SK-N-SH (cell line): ENCODE measurements at regions not wholly inside any gene's neighbourhood (a gene's known extent, or its start where the extent isn't known, plus 50 kb on each side); places are given as distances from the start of the nearest gene placed in this dataset.

Experiments used
- CTCF ChIA-PET: fragments of 300-600, 350-600 bp; formaldehyde crosslinking; extraction: SDS; loops from one replicate; lab custom pipeline; 2021; lab: Yijun Ruan, JAX
- POLR2A ChIA-PET: fragments of 350-600 bp; sonication (Branson Sonifier 250); formaldehyde crosslinking; extraction: SDS; loops from one replicate; lab custom pipeline; 2020; ENCODE audit warnings: antibody characterized with exemption, inconsistent platforms; lab: Yijun Ruan, JAX
- DNase-seq: peaks from one replicate; pipeline ENCODE4 v3.0.0; 2012
- H2AFZ ChIP-seq: fragments of 200-600 bp; sonication (generic); 2 replicates; pipeline ENCODE4 v1.8.1; 2016; ENCODE audit warnings: antibody characterized with exemption, mild to moderate bottlenecking, low read depth
- H3F3A ChIP-seq: fragments of 200-600 bp; sonication (generic); replicated peaks from 2 replicates; pipeline ENCODE3; 2016; ENCODE audit warnings: antibody characterized with exemption, mild to moderate bottlenecking; ENCODE audit not compliant: insufficient read depth
- H3K27ac ChIP-seq, 2 experiments: fragments of 200-500 bp in 1 of 2; fragments of 200-600 bp in 1 of 2; sonication (Bioruptor generic) in 1 of 2; sonication (generic), shearing (Covaris generic) in 1 of 2; 2 replicates each; pipeline versions ENCODE4 v1.5.1 to v1.6.1; 2014 to 2016; ENCODE audit warnings: low read depth in 2 of 2, inconsistent platforms in 1 of 2, low read length in 1 of 2, mild to moderate bottlenecking in 1 of 2, mixed read lengths in 1 of 2
- H3K27me3 ChIP-seq: fragments of 200-600 bp; sonication (generic), shearing (Covaris generic); 2 replicates; pipeline ENCODE4 v1.6.1; 2016; ENCODE audit warnings: mixed run types; ENCODE audit not compliant: insufficient read depth
- H3K36me3 ChIP-seq, 2 experiments: fragments of 200-500 bp in 1 of 2; fragments of 200-600 bp in 1 of 2; sonication (Bioruptor generic) in 1 of 2; sonication (generic) in 1 of 2; replicated peaks in 1 of 2; 2 replicates each; pipeline versions ENCODE3 to v1.5.1; 2014 to 2016; ENCODE audit warnings: low read length in 1 of 2, mild to moderate bottlenecking in 1 of 2; ENCODE audit not compliant: insufficient read depth in 2 of 2, control insufficient read depth in 1 of 2
- H3K4me1 ChIP-seq, 2 experiments: fragments of 200-500 bp in 1 of 2; fragments of 200-600 bp in 1 of 2; sonication (Bioruptor generic) in 1 of 2; sonication (generic), shearing (Covaris generic) in 1 of 2; 2 replicates each; pipeline versions ENCODE4 v1.5.1 to v1.6.1; 2014 to 2016; ENCODE audit warnings: low read depth in 1 of 2, low read length in 1 of 2, mixed run types in 1 of 2; ENCODE audit not compliant: insufficient read depth in 2 of 2, control insufficient read depth in 1 of 2
- H3K4me2 ChIP-seq: fragments of 200-600 bp; sonication (generic), shearing (Covaris generic); 2 replicates; pipeline ENCODE4 v1.6.1; 2017; ENCODE audit warnings: mixed run types
- H3K4me3 ChIP-seq, 2 experiments: fragments of 200-500 bp in 1 of 2; fragments of 200-600 bp in 1 of 2; sonication (Bioruptor generic) in 1 of 2; sonication (generic), shearing (Covaris generic) in 1 of 2; 2 replicates each; pipeline versions ENCODE4 v1.5.1 to v1.8.1; 2014 to 2016; ENCODE audit warnings: low read depth in 2 of 2, inconsistent platforms in 1 of 2, low read length in 1 of 2, mild to moderate bottlenecking in 1 of 2, mixed read lengths in 1 of 2, moderate library complexity in 1 of 2
- H3K79me2 ChIP-seq: fragments of 200-600 bp; sonication (generic); 2 replicates; pipeline ENCODE4 v1.8.1; 2017; ENCODE audit warnings: mild to moderate bottlenecking; ENCODE audit not compliant: insufficient read depth
- H3K9ac ChIP-seq: fragments of 200-600 bp; sonication (generic); 2 replicates; pipeline ENCODE4 v1.6.1; 2017; ENCODE audit warnings: mixed run types
- H3K9me2 ChIP-seq: fragments of 200-600 bp; sonication (generic); 2 replicates; pipeline ENCODE4 v1.6.1; 2017; ENCODE audit warnings: mixed run types
- H3K9me3 ChIP-seq: fragments of 200-600 bp; sonication (generic); 2 replicates; pipeline ENCODE4 v1.6.1; 2017; ENCODE audit warnings: mixed run types, mild to moderate bottlenecking, moderate library complexity
- H4K20me1 ChIP-seq: fragments of 200-600 bp; sonication (generic); 2 replicates; pipeline ENCODE4 v1.6.1; 2017; ENCODE audit warnings: mild to moderate bottlenecking, mixed run types; ENCODE audit not compliant: insufficient read depth
- CHD2 ChIP-seq: fragments of 150-350 bp; IDR thresholded peaks from 2 replicates; pipeline ENCODE4 v1.6.1; 2018; ENCODE audit warnings: low read length; ENCODE audit not compliant: partially characterized antibody
- ELF1 ChIP-seq: IDR thresholded peaks from 2 replicates; pipeline ENCODE4 v1.4.0; 2012
- FOSL2 ChIP-seq: IDR thresholded peaks from 2 replicates; pipeline ENCODE4 v1.4.0; 2012; ENCODE audit warnings: low read depth, mild to moderate bottlenecking, moderate library complexity, borderline replicate concordance
- FOXJ3 ChIP-seq: sonication (generic); formaldehyde crosslinking; IDR thresholded peaks from 2 replicates; pipeline ENCODE4 v1.5.1; 2020; ENCODE audit warnings: mild to moderate bottlenecking, missing genetic modification reagents
- FOXM1 ChIP-seq: IDR thresholded peaks from 2 replicates; pipeline ENCODE4 v1.4.0; 2012; ENCODE audit warnings: low read depth, mild to moderate bottlenecking
- GABPA ChIP-seq: IDR thresholded peaks from 2 replicates; pipeline ENCODE4 v1.4.0; 2012; ENCODE audit warnings: low read depth, mild to moderate bottlenecking
- GATA2 ChIP-seq: sonication (generic); formaldehyde crosslinking; IDR thresholded peaks from 2 replicates; pipeline ENCODE4 v1.5.0; 2020; ENCODE audit warnings: mild to moderate bottlenecking, missing genetic modification reagents
- JUND ChIP-seq: IDR thresholded peaks from 2 replicates; pipeline ENCODE4 v1.4.0; 2012
- NFIC ChIP-seq: IDR thresholded peaks from 2 replicates; pipeline ENCODE4 v1.4.0; 2012; ENCODE audit warnings: borderline replicate concordance
- NRF1 ChIP-seq: IDR thresholded peaks from 2 replicates; pipeline ENCODE4 v1.6.1; 2012; ENCODE audit warnings: low read depth, mild to moderate bottlenecking, low read length
- POLR2AphosphoS5 ChIP-seq: IDR thresholded peaks from 2 replicates; pipeline ENCODE4 v1.6.1; 2012; ENCODE audit warnings: low read depth, low read length
- RAD21 ChIP-seq: IDR thresholded peaks from 2 replicates; pipeline ENCODE4 v1.6.1; 2012; ENCODE audit warnings: mild to moderate bottlenecking, low read length
- RXRA ChIP-seq: IDR thresholded peaks from 2 replicates; pipeline ENCODE4 v1.4.0; 2012; ENCODE audit warnings: low read depth, mild to moderate bottlenecking, borderline replicate concordance
- SIN3A ChIP-seq: IDR thresholded peaks from 2 replicates; pipeline ENCODE4 v1.6.1; 2012; ENCODE audit warnings: low read depth, mild to moderate bottlenecking, low read length, moderate library complexity, borderline replicate concordance
- SMC3 ChIP-seq: IDR thresholded peaks from 2 replicates; pipeline ENCODE4 v1.6.1; 2012; ENCODE audit warnings: low read depth, low read length, improper control_type of control experiment
- TAF1 ChIP-seq: IDR thresholded peaks from 2 replicates; pipeline ENCODE4 v1.6.1; 2012; ENCODE audit warnings: low read depth, mild to moderate bottlenecking, low read length, moderate library complexity, borderline replicate concordance
- TCF12 ChIP-seq: IDR thresholded peaks from 2 replicates; pipeline ENCODE4 v1.4.0; 2012
- TEAD4 ChIP-seq: IDR thresholded peaks from 2 replicates; pipeline ENCODE4 v1.4.0; 2012; ENCODE audit warnings: mild to moderate bottlenecking, borderline replicate concordance; ENCODE audit not compliant: insufficient read depth
- ZBTB33 ChIP-seq: IDR thresholded peaks from 2 replicates; pipeline ENCODE4 v1.4.0; 2012; ENCODE audit warnings: low read depth, borderline replicate concordance
- WGBS: methylation state at CpG from one replicate; pipeline ENCODE4 v1.1.6; 2017; ENCODE audit warnings: low lambda C conversion rate; 5-methylcytosine and 5-hydroxymethylcytosine counted together
- TF ChIP-seq, protein P1 (sequence below): IDR thresholded peaks from 2 replicates; pipeline ENCODE4 v1.4.0; 2012; ENCODE audit warnings: low read depth
- TF ChIP-seq, protein P2 (sequence below): IDR thresholded peaks from 2 replicates; pipeline ENCODE4; 2012
- TF ChIP-seq, protein P3 (sequence below): IDR thresholded peaks from 2 replicates; pipeline ENCODE4 v1.6.1; 2012; ENCODE audit warnings: mild to moderate bottlenecking, low read depth, low read length, moderate library complexity

DNA sequence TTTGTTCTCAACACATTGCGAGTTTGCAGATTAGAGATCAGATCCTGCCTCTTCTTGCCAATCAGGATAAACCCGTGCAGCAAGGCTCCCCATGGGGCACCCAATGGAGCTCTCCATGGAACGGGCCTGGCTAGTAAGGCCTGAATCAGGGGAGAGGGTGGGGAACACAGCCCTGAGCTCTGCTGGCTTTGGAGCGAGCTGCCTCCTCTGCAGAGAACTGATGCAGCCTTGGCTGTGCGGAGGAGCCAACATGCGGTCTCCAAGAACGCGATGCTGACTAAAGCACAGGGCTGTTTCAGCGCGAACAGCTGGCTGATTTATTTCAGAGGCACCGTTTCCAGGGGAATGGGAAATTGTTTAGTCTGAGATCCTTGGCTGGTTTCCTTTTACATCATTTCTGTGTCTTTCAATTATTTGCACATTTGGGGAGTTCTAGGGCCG is 139.7 kb downstream of the TSEN15 start:
- WGBS, result 78% methylated on average over 12 of the region's 12 CpGs
- Histone ChIP-seq H3K9me2 (no peaks in the 10 kb centered on the region), H4K20me1 (no peaks in the 10 kb centered on the region), H3K4me1 (peaks cover 0 to 13% of the 10 kb centered on the region in 2 experiments; a peak in 2 of 4 replicates), H3K27me3 (no peaks in the 10 kb centered on the region), H3F3A (no peaks in the 10 kb centered on the region), H3K9me3 (no peaks in the 10 kb centered on the region), H3K79me2 (no peaks in the 10 kb centered on the region), H3K27ac (no peak overlapping the region), H3K4me2 (no peak overlapping the region), H3K9ac (no peak overlapping the region), H3K36me3 (no peaks in the 10 kb centered on the region), H2AFZ (no peak overlapping the region), H3K4me3 (no peak overlapping the region)
- TF ChIP-seq NFIC (no peak), NRF1 (no peak), SIN3A (no peak), FOSL2 (no peak), CHD2 (no peak), ELF1 (no peak), FOXM1 (no peak), FOXJ3 (CRISPR knock-in tag) (no peak), RXRA (no peak), SMC3 (no peak), GABPA (no peak), POLR2AphosphoS5 (no peak), JUND (no peak), TEAD4 (no peak)
- TF ChIP-seq, protein P1, sequence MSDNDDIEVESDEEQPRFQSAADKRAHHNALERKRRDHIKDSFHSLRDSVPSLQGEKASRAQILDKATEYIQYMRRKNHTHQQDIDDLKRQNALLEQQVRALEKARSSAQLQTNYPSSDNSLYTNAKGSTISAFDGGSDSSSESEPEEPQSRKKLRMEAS, result no peak
- TF ChIP-seq, protein P2, sequence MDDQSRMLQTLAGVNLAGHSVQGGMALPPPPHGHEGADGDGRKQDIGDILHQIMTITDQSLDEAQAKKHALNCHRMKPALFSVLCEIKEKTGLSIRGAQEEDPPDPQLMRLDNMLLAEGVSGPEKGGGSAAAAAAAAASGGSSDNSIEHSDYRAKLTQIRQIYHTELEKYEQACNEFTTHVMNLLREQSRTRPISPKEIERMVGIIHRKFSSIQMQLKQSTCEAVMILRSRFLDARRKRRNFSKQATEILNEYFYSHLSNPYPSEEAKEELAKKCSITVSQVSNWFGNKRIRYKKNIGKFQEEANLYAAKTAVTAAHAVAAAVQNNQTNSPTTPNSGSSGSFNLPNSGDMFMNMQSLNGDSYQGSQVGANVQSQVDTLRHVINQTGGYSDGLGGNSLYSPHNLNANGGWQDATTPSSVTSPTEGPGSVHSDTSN, result no peak
- DNase-seq, result no peak
- CTCF ChIA-PET, result interaction anchor here (1.0 to 1.7 kb wide), 3 partner anchors 31 to 470 kb away, joined by 3 to 7 read pairs (median 4); no protein-coding TSS in a partner anchor
- POLR2A ChIA-PET, result no interaction called here

DNA sequence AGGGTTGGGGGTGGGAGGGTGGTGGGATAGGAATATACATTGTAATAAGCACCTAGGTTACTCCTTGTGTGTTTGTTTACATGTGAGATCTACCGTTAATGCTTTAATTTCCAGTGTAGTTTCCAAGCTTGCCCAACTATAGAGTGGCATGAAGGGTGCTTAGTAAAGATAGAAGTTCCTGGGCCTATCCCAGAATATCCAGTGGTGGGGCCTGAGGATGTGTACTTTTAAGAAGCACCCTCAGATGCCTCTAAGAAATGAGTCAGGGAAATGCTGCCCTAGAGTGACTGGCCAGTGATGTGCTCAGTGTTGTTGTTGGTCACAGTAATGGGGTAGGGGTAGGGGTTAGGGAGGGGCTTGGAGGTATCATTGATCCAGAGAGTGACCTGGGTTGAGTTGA is 141.3 kb downstream of the TSEN15 start:
- CTCF ChIA-PET, result no interaction called here
- H4K20me1 ChIP-seq, result no peaks in the 10 kb centered on the region
- H2AFZ ChIP-seq, result no peak overlapping the region
- H3K4me3 ChIP-seq, result no peak overlapping the region
- H3K4me2 ChIP-seq, result no peak overlapping the region
- POLR2A ChIA-PET, result no interaction called here
- H3K27ac ChIP-seq, result no peak overlapping the region
- peaks cover 0 to 13% of the 10 kb centered on the region in 2 experiments; a peak in 2 of 4 replicates for H3K4me1 ChIP-seq
- no peaks in the 10 kb centered on the region for H3K36me3 ChIP-seq
- WGBS, result 80% methylated on average over 1 of the region's 1 CpG
- H3K9ac ChIP-seq, result no peak overlapping the region
- H3K27me3 ChIP-seq, result no peaks in the 10 kb centered on the region
- no peak for DNase-seq
- no peaks in the 10 kb centered on the region for H3K9me3 ChIP-seq
- no peaks in the 10 kb centered on the region for H3K9me2 ChIP-seq
- no peaks in the 10 kb centered on the region for H3K79me2 ChIP-seq
- H3F3A ChIP-seq, result no peaks in the 10 kb centered on the region
- no peak for TF ChIP-seq RXRA
- TF ChIP-seq JUND, result no peak
- no peak for TF ChIP-seq CHD2
- TF ChIP-seq, protein P1, result no peak
- TF ChIP-seq, protein P3, sequence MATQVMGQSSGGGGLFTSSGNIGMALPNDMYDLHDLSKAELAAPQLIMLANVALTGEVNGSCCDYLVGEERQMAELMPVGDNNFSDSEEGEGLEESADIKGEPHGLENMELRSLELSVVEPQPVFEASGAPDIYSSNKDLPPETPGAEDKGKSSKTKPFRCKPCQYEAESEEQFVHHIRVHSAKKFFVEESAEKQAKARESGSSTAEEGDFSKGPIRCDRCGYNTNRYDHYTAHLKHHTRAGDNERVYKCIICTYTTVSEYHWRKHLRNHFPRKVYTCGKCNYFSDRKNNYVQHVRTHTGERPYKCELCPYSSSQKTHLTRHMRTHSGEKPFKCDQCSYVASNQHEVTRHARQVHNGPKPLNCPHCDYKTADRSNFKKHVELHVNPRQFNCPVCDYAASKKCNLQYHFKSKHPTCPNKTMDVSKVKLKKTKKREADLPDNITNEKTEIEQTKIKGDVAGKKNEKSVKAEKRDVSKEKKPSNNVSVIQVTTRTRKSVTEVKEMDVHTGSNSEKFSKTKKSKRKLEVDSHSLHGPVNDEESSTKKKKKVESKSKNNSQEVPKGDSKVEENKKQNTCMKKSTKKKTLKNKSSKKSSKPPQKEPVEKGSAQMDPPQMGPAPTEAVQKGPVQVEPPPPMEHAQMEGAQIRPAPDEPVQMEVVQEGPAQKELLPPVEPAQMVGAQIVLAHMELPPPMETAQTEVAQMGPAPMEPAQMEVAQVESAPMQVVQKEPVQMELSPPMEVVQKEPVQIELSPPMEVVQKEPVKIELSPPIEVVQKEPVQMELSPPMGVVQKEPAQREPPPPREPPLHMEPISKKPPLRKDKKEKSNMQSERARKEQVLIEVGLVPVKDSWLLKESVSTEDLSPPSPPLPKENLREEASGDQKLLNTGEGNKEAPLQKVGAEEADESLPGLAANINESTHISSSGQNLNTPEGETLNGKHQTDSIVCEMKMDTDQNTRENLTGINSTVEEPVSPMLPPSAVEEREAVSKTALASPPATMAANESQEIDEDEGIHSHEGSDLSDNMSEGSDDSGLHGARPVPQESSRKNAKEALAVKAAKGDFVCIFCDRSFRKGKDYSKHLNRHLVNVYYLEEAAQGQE, result no peak
- TF ChIP-seq ZBTB33, result no peak
- no peak for TF ChIP-seq TEAD4
- no peak for TF ChIP-seq TAF1
- TF ChIP-seq TCF12, result no peak
- no peak for TF ChIP-seq POLR2AphosphoS5
- no peak for TF ChIP-seq GATA2
- TF ChIP-seq RAD21, result no peak
